HEK293 (cell line): ENCODE measurements at regions not wholly inside any gene's neighbourhood (a gene's known extent, or its start where the extent isn't known, plus 50 kb on each side); places are given as distances from the start of the nearest gene placed in this dataset.

Experiments used
- CTCF ChIA-PET: fragments of 350-600 bp; formaldehyde crosslinking; extraction: SDS; loops from one replicate; lab custom pipeline; 2021; ENCODE audit warnings: antibody characterized with exemption; lab: Yijun Ruan, JAX
- POLR2A ChIA-PET: fragments of 300-600 bp; formaldehyde crosslinking; extraction: SDS; loops from one replicate; lab custom pipeline; 2020; ENCODE audit warnings: antibody characterized with exemption, inconsistent platforms; lab: Yijun Ruan, JAX
- H3K27ac ChIP-seq: fragments of 200-500 bp; sonication (Bioruptor generic); 2 replicates; pipeline ENCODE4 v1.5.1; 2014; ENCODE audit warnings: low read depth, low read length, control low read depth, inconsistent platforms; ENCODE audit errors: extremely low read depth
- H3K36me3 ChIP-seq, 2 experiments: fragments of 200-500 bp in 1 of 2; sonication (Bioruptor generic) in 1 of 2; 1 replicate in 1 of 2; 2 replicates in 1 of 2; pipeline ENCODE4 v1.5.1; 2014 to 2017; ENCODE audit warnings: inconsistent platforms in 2 of 2, low read length in 2 of 2; ENCODE audit not compliant: control insufficient read depth in 2 of 2, insufficient read depth in 1 of 2
- H3K4me1 ChIP-seq: fragments of 200-500 bp; sonication (Bioruptor generic); 2 replicates; pipeline ENCODE4 v1.5.1; 2014; ENCODE audit warnings: mild to moderate bottlenecking, low read length, inconsistent platforms; ENCODE audit not compliant: control insufficient read depth, insufficient read depth
- H3K4me3 ChIP-seq: 2 replicates; pipeline ENCODE4 v1.5.1; 2011; ENCODE audit warnings: low read depth, mild to moderate bottlenecking, control low read depth, low read length, moderate library complexity
- H3K9me3 ChIP-seq: fragments of 200-500 bp; sonication (Bioruptor generic); 2 replicates; pipeline ENCODE4 v1.5.1; 2014; ENCODE audit warnings: low read depth, low read length, inconsistent platforms; ENCODE audit not compliant: control insufficient read depth, insufficient read depth
- EGR2 ChIP-seq: fragments of 450-650 bp; formaldehyde crosslinking; IDR thresholded peaks from 2 replicates; pipeline ENCODE4 v1.5.1; 2016; ENCODE audit warnings: low read depth, missing biosample characterization, missing genetic modification characterization
- GLIS2 ChIP-seq: fragments of 450-650 bp; formaldehyde crosslinking; IDR thresholded peaks from 2 replicates; pipeline ENCODE4 v1.5.1; 2016; ENCODE audit warnings: missing biosample characterization, missing genetic modification characterization
- IKZF3 ChIP-seq: fragments of 450-650 bp; IDR thresholded peaks from 2 replicates; pipeline ENCODE4 v1.5.0; 2018; ENCODE audit warnings: missing biosample characterization, mild to moderate bottlenecking, missing genetic modification characterization, moderate library complexity
- PRDM1 ChIP-seq: fragments of 450-650 bp; formaldehyde crosslinking; IDR thresholded peaks from 2 replicates; pipeline ENCODE4; 2016; ENCODE audit warnings: missing biosample characterization, missing genetic modification characterization
- REPIN1 ChIP-seq: fragments of 450-650 bp; formaldehyde crosslinking; IDR thresholded peaks from 2 replicates; pipeline ENCODE4 v1.5.1; 2017; ENCODE audit warnings: missing biosample characterization, missing genetic modification characterization, low read depth
- ZBTB21 ChIP-seq: fragments of 450-650 bp; formaldehyde crosslinking; IDR thresholded peaks from 2 replicates; pipeline ENCODE4 v1.5.1; 2017; ENCODE audit warnings: missing biosample characterization, missing genetic modification characterization
- ZBTB48 ChIP-seq: fragments of 450-650 bp; formaldehyde crosslinking; IDR thresholded peaks from 2 replicates; pipeline ENCODE4 v1.5.1; 2016; ENCODE audit warnings: missing biosample characterization, missing genetic modification characterization
- ZBTB8A ChIP-seq: fragments of 450-650 bp; formaldehyde crosslinking; IDR thresholded peaks from 2 replicates; pipeline ENCODE4 v1.5.1; 2016; ENCODE audit warnings: missing biosample characterization, missing genetic modification characterization
- ZFHX2 ChIP-seq: fragments of 450-650 bp; formaldehyde crosslinking; conservative IDR thresholded peaks from 2 replicates; pipeline ENCODE4 v1.5.1; 2016; ENCODE audit warnings: missing biosample characterization, missing genetic modification characterization
- ZNF112 ChIP-seq: fragments of 450-650 bp; formaldehyde crosslinking; IDR thresholded peaks from 2 replicates; pipeline ENCODE4 v1.5.0; 2017; ENCODE audit warnings: missing biosample characterization, missing genetic modification characterization
- ZNF132 ChIP-seq: fragments of 450-650 bp; formaldehyde crosslinking; IDR thresholded peaks from 2 replicates; pipeline ENCODE4 v1.5.1; 2017; ENCODE audit warnings: missing biosample characterization, missing genetic modification characterization, borderline replicate concordance
- ZNF423 ChIP-seq: fragments of 450-650 bp; formaldehyde crosslinking; IDR thresholded peaks from 2 replicates; pipeline ENCODE4 v1.5.1; 2016; ENCODE audit warnings: missing biosample characterization, missing genetic modification characterization
- ZNF596 ChIP-seq: fragments of 450-650 bp; IDR thresholded peaks from 2 replicates; pipeline ENCODE4 v1.5.0; 2018; ENCODE audit warnings: missing biosample characterization, mild to moderate bottlenecking, missing genetic modification characterization, moderate library complexity
- ZNF621 ChIP-seq: fragments of 450-650 bp; formaldehyde crosslinking; IDR thresholded peaks from 2 replicates; pipeline ENCODE4 v1.5.1; 2017; ENCODE audit warnings: missing biosample characterization, missing genetic modification characterization
- ZNF623 ChIP-seq: fragments of 450-650 bp; formaldehyde crosslinking; IDR thresholded peaks from 2 replicates; pipeline ENCODE4 v1.5.1; 2016; ENCODE audit warnings: missing biosample characterization, missing genetic modification characterization
- ZNF843 ChIP-seq: fragments of 450-650 bp; formaldehyde crosslinking; IDR thresholded peaks from 2 replicates; pipeline ENCODE4 v1.5.1; 2016; ENCODE audit warnings: missing biosample characterization, missing genetic modification characterization
- TF ChIP-seq, protein P1 (sequence below): fragments of 450-650 bp; formaldehyde crosslinking; IDR thresholded peaks from 2 replicates; pipeline ENCODE4 v1.5.1; 2017; ENCODE audit warnings: missing biosample characterization, missing genetic modification characterization
- TF ChIP-seq, protein P2 (sequence below): fragments of 450-650 bp; formaldehyde crosslinking; IDR thresholded peaks from 2 replicates; pipeline ENCODE4 v1.5.1; 2016; ENCODE audit warnings: missing biosample characterization, missing genetic modification characterization
- TF ChIP-seq, protein P3 (sequence below): fragments of 450-650 bp; formaldehyde crosslinking; IDR thresholded peaks from 2 replicates; pipeline ENCODE4 v1.5.1; 2016; ENCODE audit warnings: missing biosample characterization, missing genetic modification characterization

DNA sequence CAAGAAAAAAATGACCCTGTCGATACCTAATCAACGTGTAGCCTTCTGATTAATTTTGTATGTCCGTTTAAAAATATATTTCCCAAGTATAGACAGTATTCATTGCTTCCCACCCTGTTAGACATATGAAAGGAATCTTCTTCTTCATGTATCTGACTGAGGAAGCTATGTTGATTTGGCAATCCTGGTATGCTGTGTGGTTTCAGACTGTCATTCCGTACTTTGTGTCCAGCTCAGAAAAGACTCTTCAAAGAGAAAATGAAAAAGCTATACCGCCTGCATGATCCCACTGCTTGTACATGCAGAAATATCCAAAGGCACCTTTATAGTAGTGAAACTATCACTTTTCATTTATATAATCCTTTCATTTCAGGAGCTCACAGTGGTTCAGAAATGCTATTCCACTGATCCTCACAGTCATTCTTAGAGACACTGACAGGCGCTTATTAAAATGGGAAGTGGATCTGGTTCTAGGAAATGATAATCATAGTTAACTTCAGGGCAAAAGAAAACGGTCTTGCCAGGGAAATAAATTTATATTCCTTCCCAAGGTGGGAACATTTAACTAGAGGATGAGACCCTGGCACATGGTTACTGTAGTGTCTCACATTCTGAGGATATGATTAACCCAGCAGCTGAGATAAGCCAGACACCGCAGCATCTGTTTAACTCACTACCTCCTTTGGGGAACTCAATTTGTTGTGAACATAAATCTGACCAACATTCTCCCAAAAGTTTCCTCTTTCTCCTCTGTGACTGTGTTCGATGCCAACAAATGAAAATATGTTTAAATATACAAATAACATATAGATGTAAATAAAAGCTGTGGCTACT lies 599.2 kb upstream of the LUZP2 start:
- ChIA-PET POLR2A (no interaction called here), CTCF (no interaction called here)
- H3K27ac ChIP-seq = no peak overlapping the region
- no peaks in the 10 kb centered on the region for H3K9me3 ChIP-seq
- H3K4me3 ChIP-seq = no peak overlapping the region
- no peaks in the 10 kb centered on the region for H3K36me3 ChIP-seq
- no peaks in the 10 kb centered on the region for H3K4me1 ChIP-seq
- TF ChIP-seq EGR2 (tag by site-specific recombination) (no peak), ZNF843 (tag by site-specific recombination) (no peak), PRDM1 (tag by site-specific recombination) (no peak), ZNF112 (tag by site-specific recombination) (no peak), ZNF132 (no peak), ZNF423 (tag by site-specific recombination) (no peak), ZFHX2 (no peak), ZBTB8A (tag by site-specific recombination) (no peak), REPIN1 (tag by site-specific recombination) (no peak), ZNF623 (no peak), ZBTB48 (tag by site-specific recombination) (no peak), ZNF596 (tag by site-specific recombination) (no peak), ZBTB21 (tag by site-specific recombination) (no peak), GLIS2 (tag by site-specific recombination) (no peak), IKZF3 (no peak), ZNF621 (no peak)
- TF ChIP-seq, protein P1, sequence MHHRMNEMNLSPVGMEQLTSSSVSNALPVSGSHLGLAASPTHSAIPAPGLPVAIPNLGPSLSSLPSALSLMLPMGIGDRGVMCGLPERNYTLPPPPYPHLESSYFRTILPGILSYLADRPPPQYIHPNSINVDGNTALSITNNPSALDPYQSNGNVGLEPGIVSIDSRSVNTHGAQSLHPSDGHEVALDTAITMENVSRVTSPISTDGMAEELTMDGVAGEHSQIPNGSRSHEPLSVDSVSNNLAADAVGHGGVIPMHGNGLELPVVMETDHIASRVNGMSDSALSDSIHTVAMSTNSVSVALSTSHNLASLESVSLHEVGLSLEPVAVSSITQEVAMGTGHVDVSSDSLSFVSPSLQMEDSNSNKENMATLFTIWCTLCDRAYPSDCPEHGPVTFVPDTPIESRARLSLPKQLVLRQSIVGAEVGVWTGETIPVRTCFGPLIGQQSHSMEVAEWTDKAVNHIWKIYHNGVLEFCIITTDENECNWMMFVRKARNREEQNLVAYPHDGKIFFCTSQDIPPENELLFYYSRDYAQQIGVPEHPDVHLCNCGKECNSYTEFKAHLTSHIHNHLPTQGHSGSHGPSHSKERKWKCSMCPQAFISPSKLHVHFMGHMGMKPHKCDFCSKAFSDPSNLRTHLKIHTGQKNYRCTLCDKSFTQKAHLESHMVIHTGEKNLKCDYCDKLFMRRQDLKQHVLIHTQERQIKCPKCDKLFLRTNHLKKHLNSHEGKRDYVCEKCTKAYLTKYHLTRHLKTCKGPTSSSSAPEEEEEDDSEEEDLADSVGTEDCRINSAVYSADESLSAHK = no peak
- TF ChIP-seq, protein P2, sequence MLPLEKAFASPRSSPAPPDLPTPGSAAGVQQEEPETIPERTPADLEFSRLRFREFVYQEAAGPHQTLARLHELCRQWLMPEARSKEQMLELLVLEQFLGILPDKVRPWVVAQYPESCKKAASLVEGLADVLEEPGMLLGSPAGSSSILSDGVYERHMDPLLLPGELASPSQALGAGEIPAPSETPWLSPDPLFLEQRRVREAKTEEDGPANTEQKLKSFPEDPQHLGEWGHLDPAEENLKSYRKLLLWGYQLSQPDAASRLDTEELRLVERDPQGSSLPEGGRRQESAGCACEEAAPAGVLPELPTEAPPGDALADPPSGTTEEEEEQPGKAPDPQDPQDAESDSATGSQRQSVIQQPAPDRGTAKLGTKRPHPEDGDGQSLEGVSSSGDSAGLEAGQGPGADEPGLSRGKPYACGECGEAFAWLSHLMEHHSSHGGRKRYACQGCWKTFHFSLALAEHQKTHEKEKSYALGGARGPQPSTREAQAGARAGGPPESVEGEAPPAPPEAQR = no peak
- TF ChIP-seq, protein P3, sequence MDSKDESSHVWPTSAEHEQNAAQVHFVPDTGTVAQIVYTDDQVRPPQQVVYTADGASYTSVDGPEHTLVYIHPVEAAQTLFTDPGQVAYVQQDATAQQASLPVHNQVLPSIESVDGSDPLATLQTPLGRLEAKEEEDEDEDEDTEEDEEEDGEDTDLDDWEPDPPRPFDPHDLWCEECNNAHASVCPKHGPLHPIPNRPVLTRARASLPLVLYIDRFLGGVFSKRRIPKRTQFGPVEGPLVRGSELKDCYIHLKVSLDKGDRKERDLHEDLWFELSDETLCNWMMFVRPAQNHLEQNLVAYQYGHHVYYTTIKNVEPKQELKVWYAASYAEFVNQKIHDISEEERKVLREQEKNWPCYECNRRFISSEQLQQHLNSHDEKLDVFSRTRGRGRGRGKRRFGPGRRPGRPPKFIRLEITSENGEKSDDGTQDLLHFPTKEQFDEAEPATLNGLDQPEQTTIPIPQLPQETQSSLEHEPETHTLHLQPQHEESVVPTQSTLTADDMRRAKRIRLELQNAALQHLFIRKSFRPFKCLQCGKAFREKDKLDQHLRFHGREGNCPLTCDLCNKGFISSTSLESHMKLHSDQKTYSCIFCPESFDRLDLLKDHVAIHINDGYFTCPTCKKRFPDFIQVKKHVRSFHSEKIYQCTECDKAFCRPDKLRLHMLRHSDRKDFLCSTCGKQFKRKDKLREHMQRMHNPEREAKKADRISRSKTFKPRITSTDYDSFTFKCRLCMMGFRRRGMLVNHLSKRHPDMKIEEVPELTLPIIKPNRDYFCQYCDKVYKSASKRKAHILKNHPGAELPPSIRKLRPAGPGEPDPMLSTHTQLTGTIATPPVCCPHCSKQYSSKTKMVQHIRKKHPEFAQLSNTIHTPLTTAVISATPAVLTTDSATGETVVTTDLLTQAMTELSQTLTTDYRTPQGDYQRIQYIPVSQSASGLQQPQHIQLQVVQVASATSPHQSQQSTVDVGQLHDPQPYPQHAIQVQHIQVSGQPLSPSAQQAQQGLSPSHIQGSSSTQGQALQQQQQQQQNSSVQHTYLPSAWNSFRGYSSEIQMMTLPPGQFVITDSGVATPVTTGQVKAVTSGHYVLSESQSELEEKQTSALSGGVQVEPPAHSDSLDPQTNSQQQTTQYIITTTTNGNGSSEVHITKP = no peak
- TF ChIP-seq, all 188 proteins: peak for 0
